SJCRH30 (cell line): ENCODE measurements at regions not wholly inside any gene's neighbourhood (a gene's known extent, or its start where the extent isn't known, plus 50 kb on each side); places are given as distances from the start of the nearest gene placed in this dataset.

ENCODE experiments used
- DNase-seq, 2 experiments: peaks; one replicate each; pipeline ENCODE4 v3.0.0-alpha.2; 2015 to 2020
- H3K27ac ChIP-seq: fragments of 250-450 bp; sonication (Bioruptor Pico); 2 replicates; pipeline ENCODE4 v1.5.1; 2020; ENCODE audit warnings: mild to moderate bottlenecking, moderate library complexity
- H3K27me3 ChIP-seq: fragments of 250-450 bp; sonication (Bioruptor Pico); 2 replicates; pipeline ENCODE4 v1.5.1; 2020; ENCODE audit warnings: mild to moderate bottlenecking, moderate library complexity
- H3K36me3 ChIP-seq: fragments of 250-450 bp; sonication (Bioruptor Pico); 2 replicates; pipeline ENCODE4 v1.5.1; 2020; ENCODE audit warnings: mild to moderate bottlenecking, moderate library complexity
- H3K4me1 ChIP-seq: fragments of 250-450 bp; sonication (Bioruptor Pico); 2 replicates; pipeline ENCODE4 v1.5.1; 2020; ENCODE audit warnings: mild to moderate bottlenecking, moderate library complexity
- H3K4me3 ChIP-seq: fragments of 250-450 bp; sonication (Bioruptor Pico); 2 replicates; pipeline ENCODE4 v1.5.1; 2020; ENCODE audit warnings: mild to moderate bottlenecking, moderate library complexity
- H3K9me3 ChIP-seq: fragments of 250-450 bp; sonication (Bioruptor Pico); replicated peaks from 2 replicates; pipeline ENCODE4 v1.5.1; 2020; ENCODE audit warnings: mild to moderate bottlenecking, moderate library complexity

DNA sequence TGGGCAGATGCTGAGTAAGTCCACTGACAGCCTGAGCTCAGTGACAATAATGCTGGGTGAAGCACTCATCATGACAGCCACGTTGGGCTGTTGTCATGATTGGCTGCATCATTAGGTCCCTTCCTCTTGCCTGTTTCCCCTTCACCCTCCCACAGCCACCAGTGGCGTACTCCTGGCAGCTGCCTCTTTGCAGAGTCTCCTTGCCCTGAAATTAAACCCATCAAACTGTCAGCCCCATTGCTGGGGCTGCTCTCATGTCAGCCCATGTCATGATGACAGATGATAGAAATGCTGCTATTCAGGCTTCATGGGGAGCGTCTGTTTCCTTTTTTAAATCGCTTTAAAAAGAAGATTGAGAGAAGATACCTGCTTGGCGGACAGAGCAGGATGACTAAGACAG is 327.4 kb downstream of the AGTPBP1 start:
- DNase-seq: no peak
- H3K4me1 ChIP-seq: no peaks in the 10 kb centered on the region
- no peaks in the 10 kb centered on the region for H3K36me3 ChIP-seq
- no peaks in the 10 kb centered on the region for H3K9me3 ChIP-seq
- H3K4me3 ChIP-seq: no peak overlapping the region
- H3K27me3 ChIP-seq: 0 out of 2 replicates have a peak, but pooled peaks cover 3% of the 10 kb centered on the region
- no peak overlapping the region for H3K27ac ChIP-seq

DNA sequence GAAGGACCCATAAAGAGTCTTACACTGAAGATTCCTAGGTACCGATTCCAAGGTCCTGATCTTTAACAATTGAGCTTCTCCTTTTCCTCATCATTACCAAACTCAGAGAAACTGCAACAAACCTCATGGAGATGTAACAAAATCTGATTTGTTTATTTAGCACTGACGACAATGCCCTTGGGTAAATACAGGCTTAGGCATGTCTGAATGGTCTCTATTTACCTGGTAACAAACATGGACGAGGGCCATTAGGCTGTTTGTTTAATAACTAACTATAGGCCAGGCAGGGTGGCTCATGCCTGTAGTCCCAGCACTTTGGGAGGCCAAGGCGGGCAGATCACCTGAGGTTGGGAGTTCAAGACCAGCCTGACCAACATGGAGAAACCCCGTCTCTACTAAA is 333.3 kb downstream of the AGTPBP1 start:
- Histone ChIP-seq H3K4me3 (no peak overlapping the region), H3K27ac (no peak overlapping the region), H3K36me3 (no peaks in the 10 kb centered on the region), H3K9me3 (no peaks in the 10 kb centered on the region), H3K27me3 (no peaks in the 10 kb centered on the region), H3K4me1 (no peaks in the 10 kb centered on the region)
- no peak for DNase-seq

DNA sequence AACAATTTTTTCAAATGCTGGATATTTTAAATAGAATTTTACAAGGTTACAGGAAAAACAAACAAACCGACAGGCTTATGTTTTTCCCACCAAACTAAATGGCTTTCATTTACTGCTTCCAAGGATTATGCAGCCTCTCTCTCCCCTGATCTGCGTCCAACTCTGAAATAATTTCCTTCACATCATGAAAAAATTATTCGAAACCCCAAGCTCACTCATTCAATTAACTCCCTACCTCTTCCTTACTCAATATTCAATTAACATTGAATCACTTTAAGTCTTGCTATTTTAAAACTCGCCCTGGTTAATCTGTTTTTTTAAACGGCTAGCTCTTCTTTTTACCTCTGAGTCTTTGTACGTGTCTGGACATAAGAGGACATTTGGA is 336.2 kb downstream of the AGTPBP1 start:
- H3K4me3 ChIP-seq: no peak overlapping the region
- DNase-seq: no peak
- no peaks in the 10 kb centered on the region for H3K4me1 ChIP-seq
- H3K9me3 ChIP-seq: no peaks in the 10 kb centered on the region
- H3K36me3 ChIP-seq: no peaks in the 10 kb centered on the region
- H3K27me3 ChIP-seq: peaks cover 3% of the 10 kb centered on the region; the same call in 1 of the 2 replicates
- H3K27ac ChIP-seq: no peak overlapping the region

DNA sequence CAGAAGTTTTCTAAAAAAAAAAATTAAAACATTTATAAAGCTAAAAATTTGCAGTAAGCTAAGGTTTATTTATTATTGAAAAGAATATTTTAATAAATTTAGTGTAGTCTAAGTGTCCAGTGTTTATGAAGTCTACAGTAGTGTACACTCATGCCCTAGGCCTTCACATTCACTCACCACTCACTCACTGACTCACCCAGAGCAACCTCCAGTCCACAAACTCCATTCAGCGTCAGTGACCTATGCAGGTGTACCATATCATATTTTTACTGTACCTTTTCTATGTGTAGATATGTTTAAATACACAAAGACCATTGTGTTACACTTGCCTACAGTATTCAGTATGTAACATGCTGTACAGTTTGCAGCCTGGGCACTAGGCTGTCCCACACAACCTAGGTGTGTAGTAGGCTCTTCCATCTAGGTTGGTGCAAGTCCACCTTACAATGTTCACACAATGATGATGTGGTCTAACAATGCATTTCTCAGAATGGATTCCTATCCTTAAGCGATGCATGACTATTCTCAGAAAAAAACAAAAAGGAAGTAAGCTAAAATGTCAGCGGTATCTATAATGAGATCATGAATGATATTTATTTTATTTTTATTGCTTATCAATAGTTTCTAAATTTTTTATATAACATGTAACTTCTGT is 336.7 kb downstream of the AGTPBP1 start:
- Histone ChIP-seq H3K9me3 (no peaks in the 10 kb centered on the region), H3K27ac (no peak overlapping the region), H3K4me1 (no peaks in the 10 kb centered on the region), H3K4me3 (no peak overlapping the region), H3K36me3 (no peaks in the 10 kb centered on the region), H3K27me3 (peaks cover 3% of the 10 kb centered on the region; the same call in 1 of the 2 replicates)
- no peak for DNase-seq

DNA sequence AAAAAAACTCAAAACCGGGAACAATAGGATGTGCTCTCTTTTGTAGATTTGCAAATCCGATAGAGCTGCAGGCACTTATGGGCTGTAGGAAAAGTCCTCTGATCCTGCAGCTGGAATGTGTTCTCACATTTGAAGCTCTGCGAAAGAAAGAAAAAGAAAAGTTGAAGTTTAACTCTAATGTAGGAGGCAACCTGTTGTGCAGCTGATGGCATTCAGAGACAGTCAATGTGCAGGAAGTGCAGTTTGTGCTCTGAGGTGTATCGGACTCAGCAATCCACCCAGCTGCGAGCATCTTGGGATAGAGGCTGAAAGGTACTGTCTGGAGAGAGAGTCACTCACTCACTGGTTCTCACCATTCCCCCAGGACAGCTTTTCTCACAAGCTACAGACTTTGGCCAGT is 339.2 kb downstream of the AGTPBP1 start:
- Histone ChIP-seq H3K9me3 (no peaks in the 10 kb centered on the region), H3K27ac (no peak overlapping the region), H3K27me3 (peaks cover 8% of the 10 kb centered on the region), H3K4me3 (no peak overlapping the region), H3K36me3 (no peaks in the 10 kb centered on the region), H3K4me1 (no peaks in the 10 kb centered on the region)
- DNase-seq: no peak

DNA sequence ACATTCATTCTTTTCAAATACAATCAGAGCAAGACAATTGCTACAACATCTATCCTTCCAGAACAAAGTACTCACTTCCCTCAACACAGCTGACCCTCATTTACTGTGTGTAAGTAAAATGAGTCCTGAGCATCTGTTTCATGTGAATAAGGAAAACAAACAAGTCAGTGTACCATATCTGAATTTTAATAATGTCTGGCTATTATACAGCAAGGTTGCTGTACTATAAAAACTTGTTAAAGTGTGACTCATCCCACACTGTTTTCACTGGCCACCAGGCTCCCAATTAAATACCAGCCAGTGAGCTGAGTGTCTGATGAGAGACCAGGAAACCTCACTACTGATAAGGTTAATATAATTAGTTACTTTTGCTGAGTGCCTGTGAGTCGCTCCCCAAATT is 339.8 kb downstream of the AGTPBP1 start:
- no peak for DNase-seq
- peaks cover 8% of the 10 kb centered on the region for H3K27me3 ChIP-seq
- no peak overlapping the region for H3K27ac ChIP-seq
- H3K9me3 ChIP-seq: no peaks in the 10 kb centered on the region
- H3K4me1 ChIP-seq: no peaks in the 10 kb centered on the region
- H3K4me3 ChIP-seq: no peak overlapping the region
- no peaks in the 10 kb centered on the region for H3K36me3 ChIP-seq

DNA sequence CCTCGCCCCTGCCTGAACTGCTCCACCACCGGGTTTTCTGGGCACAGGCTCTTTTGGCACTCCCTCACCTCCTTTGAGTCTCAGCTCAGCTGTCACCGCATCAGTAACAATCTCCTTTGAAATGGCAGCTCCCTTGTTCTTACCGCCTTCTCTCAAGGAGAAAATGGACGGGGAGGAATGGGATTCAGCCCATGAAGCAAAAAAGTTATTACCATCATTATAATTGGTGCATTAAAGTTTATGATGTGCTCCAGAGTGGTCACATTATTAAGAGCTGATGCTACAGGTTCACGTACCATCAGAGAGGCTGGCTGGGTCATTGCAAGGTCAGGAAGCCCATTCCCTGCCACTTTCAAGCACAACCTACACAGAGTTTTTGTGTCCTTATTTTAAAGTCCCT is 344.7 kb downstream of the AGTPBP1 start:
- Histone ChIP-seq H3K4me3 (no peak overlapping the region), H3K27ac (no peak overlapping the region), H3K27me3 (peaks cover 11% of the 10 kb centered on the region), H3K9me3 (no peaks in the 10 kb centered on the region), H3K4me1 (no peaks in the 10 kb centered on the region), H3K36me3 (no peaks in the 10 kb centered on the region)
- DNase-seq: no peak

DNA sequence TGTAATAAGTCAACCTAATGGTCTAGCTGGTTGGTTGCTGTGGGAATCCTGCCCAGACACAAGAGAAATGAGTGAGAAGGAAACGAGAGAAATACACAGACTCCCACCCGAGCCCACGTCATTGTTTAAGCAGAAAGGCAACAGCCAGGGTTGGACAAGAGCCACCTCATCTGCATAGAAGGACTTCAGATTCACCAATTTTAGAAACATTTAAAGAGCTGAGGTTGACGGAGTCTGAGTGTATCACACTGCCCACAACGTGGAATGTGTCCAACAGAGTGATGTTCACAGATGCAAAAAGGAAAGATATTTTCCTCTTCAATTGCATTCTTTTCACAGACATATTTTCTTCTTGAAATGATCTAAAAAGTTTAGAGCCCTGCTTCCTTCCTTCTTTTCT is 349.5 kb downstream of the AGTPBP1 start:
- Histone ChIP-seq H3K27me3 (peaks cover 13% of the 10 kb centered on the region; the same call in 1 of the 2 replicates), H3K9me3 (no peaks in the 10 kb centered on the region), H3K27ac (no peak overlapping the region)

DNA sequence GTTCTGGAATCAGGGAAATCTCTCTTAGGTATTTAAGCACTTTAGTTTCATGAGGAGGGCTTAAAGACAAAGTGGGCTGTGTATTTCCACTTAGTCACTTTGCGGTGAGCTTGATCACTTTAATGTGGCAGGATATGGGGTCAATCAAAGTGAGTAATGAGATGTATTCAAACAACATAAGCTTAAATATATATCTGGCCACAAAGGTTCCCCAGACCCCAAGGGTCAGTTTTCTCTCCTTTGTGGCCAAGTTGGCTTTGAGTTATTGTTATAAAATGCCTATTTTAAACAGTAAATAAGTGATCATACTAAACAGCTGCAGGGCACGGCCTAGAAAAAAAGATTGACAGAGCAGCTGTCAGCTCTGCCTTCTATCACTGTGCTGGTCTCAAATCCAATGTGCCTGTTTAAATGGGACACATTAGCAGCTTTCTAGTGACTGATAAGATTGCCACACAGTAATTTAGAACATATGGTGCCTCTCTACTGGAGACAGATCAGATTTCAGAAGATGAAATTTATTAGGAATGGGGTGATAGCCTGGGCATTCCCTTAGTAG is 363.9 kb downstream of the AGTPBP1 start:
- Histone ChIP-seq H3K9me3 (no peaks in the 10 kb centered on the region), H3K4me1 (peaks cover 12% of the 10 kb centered on the region), H3K27me3 (peaks cover 44% of the 10 kb centered on the region), H3K36me3 (no peaks in the 10 kb centered on the region), H3K27ac (no peak overlapping the region), H3K4me3 (no peak overlapping the region)
- peak; percentile 86 to 93 for DNase-seq

More for the DNA sequence above, 349.5 kb downstream of the AGTPBP1 start:
- H3K4me1 ChIP-seq: no peaks in the 10 kb centered on the region
- H3K36me3 ChIP-seq: no peaks in the 10 kb centered on the region
- no peak overlapping the region for H3K4me3 ChIP-seq
- DNase-seq: no peak

DNA sequence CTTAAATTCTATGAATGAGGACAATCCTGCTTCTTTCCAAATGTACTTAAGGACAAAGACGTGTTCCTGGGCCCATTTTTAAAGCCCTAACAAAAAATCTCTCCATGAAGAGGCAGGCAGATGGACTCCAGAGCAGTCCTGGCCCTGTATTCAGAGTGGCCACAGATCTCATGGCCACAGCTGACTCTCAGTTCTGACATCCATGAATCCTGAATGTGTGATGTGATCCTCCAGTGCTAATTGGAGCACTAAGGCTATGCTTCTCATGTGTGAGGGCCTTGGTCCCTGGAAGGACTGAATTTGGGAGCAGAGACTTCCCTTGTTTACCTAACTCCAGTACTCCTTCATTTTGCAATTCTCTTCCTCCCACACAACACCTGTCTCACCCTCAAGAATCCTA is 373.0 kb downstream of the AGTPBP1 start:
- no peak overlapping the region for H3K4me3 ChIP-seq
- no peak for DNase-seq
- no peak overlapping the region for H3K27ac ChIP-seq
- no peaks in the 10 kb centered on the region for H3K9me3 ChIP-seq
- peaks cover 17% of the 10 kb centered on the region; the same call in 1 of the 2 replicates for H3K27me3 ChIP-seq
- H3K36me3 ChIP-seq: no peaks in the 10 kb centered on the region
- no peaks in the 10 kb centered on the region for H3K4me1 ChIP-seq

DNA sequence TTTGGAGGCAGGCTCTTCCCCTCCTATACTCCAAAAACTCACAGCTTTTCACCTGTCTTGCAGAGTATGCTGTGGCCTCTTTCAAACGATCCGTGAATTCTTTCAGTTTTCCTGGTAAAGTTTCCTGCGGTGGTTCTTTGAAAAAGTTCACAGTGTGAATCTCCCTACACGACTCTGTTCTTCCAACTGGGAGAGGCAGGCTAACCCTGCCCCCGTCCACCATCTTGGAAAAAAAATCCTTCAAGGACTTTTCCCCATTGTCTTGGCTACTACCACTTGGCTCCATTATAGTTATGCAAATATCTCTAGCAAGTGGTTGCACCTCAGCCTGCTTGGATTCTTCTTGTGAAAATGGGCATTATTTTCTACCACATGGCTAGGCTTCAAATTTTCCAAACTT is 382.6 kb downstream of the AGTPBP1 start:
- Histone ChIP-seq H3K4me3 (no peak overlapping the region), H3K27me3 (peaks cover 4% of the 10 kb centered on the region; the same call in 1 of the 2 replicates), H3K4me1 (no peaks in the 10 kb centered on the region), H3K9me3 (no peaks in the 10 kb centered on the region), H3K36me3 (no peaks in the 10 kb centered on the region), H3K27ac (no peak overlapping the region)
- no peak for DNase-seq

DNA sequence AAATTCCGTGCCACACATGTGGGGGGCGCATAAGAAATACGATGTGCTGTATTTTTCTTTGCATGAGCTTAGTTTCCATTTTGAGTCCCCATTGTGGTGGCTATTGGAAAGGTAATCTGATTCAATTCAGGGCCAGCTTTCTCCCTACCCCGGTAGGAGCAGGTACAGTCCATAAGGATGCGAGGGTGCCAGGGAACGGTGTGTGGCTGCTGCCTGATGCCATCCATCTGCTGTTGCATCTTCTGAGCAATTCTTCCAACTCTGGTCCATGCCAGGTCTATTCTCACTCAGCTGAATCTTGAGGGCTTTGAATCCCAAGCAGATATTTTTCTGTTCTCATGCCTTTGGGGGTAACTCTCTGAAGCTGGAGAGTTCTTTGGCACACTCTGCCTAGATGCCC is 392.7 kb downstream of the AGTPBP1 start:
- Histone ChIP-seq H3K4me1 (no peaks in the 10 kb centered on the region), H3K36me3 (no peaks in the 10 kb centered on the region), H3K9me3 (no peaks in the 10 kb centered on the region), H3K4me3 (no peak overlapping the region), H3K27me3 (peaks cover 5% of the 10 kb centered on the region; the same call in 1 of the 2 replicates), H3K27ac (no peak overlapping the region)
- DNase-seq: no peak

DNA sequence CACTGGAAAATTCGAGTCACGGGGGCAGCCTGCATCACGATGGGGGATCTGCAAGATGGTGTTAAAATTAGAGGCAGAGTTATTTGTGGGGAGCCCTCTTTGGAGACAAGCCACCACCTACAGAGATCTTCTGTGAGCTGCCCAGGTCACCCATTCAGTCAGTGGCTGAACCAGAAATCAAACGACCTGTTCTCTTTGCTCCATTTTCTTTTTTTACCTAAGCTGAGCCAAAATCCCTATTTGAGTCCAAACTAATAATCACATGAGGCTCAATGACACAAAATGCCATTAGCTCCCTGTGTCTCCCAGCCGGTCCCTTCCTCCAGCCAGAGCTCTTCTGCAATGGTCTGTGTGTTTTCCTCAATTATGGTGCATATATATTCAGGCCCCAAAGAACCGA is 394.2 kb downstream of the AGTPBP1 start:
- Histone ChIP-seq H3K4me1 (no peaks in the 10 kb centered on the region), H3K27me3 (peaks cover 7% of the 10 kb centered on the region), H3K36me3 (no peaks in the 10 kb centered on the region), H3K4me3 (no peak overlapping the region), H3K9me3 (no peaks in the 10 kb centered on the region), H3K27ac (no peak overlapping the region)
- no peak for DNase-seq

DNA sequence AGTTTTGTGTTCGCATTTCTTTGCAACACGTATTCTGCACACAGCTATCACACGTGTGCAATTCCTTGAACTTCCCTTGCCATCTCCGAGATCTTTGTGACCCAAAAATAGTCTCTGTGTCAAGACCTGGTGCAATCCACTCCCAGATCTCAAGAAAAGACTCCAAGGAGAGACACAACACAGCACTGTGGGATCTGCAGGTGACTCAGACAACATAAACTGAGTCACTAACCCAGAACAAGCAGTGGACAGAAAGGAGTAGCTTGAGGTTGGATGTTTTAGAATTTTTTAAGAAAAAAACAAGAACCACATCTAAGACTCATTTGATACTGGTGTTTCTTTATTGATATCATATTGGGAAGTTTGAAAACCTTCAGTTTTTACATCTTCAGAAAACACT is 396.9 kb downstream of the AGTPBP1 start:
- Histone ChIP-seq H3K27me3 (peaks cover 10% of the 10 kb centered on the region), H3K4me1 (no peaks in the 10 kb centered on the region), H3K9me3 (no peaks in the 10 kb centered on the region), H3K27ac (no peak overlapping the region), H3K36me3 (no peaks in the 10 kb centered on the region), H3K4me3 (no peak overlapping the region)
- DNase-seq: no peak

DNA sequence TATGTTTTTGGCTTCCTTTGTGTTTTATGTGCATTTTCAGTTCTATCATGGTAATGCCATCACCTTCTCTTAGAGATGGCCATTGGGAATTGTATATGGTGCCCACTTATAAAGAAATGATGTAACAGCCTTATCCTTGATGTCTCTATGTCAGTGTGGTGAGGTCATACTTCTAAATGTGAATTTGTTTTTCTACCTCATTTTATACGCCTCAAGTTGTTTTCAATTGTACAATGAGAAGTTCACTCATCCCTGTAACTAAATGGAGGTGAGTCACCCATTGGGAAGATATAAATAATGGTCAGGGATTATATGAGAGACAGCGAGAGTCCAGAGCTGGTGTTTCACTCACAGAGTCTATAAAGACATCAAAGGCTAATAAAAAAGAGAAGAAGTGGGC is 402.4 kb downstream of the AGTPBP1 start:
- Histone ChIP-seq H3K9me3 (no peaks in the 10 kb centered on the region), H3K4me1 (no peaks in the 10 kb centered on the region), H3K36me3 (no peaks in the 10 kb centered on the region), H3K4me3 (no peak overlapping the region), H3K27me3 (peaks cover 10% of the 10 kb centered on the region), H3K27ac (no peak overlapping the region)
- no peak for DNase-seq

DNA sequence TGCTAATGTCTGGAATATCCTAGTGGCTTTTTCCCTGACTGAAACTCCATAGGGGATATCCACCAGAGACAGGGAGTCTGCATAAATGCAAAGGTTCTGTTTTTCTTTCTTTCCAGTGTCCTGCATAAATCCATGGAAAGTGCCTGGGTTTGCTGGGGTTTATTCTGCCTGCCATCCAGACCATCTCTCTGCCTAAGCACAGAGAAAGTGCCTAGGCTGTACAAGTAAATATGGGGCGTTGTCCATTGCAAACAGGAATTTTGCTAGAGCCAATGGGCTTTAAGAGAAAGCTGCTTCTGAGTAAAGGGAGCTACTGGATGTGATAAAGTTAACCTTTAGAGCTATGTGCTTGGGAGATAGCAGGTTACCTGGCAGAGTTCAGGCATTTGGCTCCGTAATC is 407.5 kb downstream of the AGTPBP1 start:
- Histone ChIP-seq H3K4me3 (no peak overlapping the region), H3K4me1 (no peaks in the 10 kb centered on the region), H3K27me3 (peaks cover 3% of the 10 kb centered on the region; the same call in 1 of the 2 replicates), H3K36me3 (no peaks in the 10 kb centered on the region), H3K9me3 (no peaks in the 10 kb centered on the region), H3K27ac (no peak overlapping the region)
- DNase-seq: no peak
